ENCODE measurements at regions not wholly inside any gene's neighbourhood (a gene's known extent, or its start where the extent isn't known, plus 50 kb on each side); places are given as distances from the start of the nearest gene placed in this dataset.

- TF ChIP-seq POLR2A (IDR thresholded peaks at IDR 0.05; ENCODE audit: low read depth, low read length) = no peak
- no peak for TF ChIP-seq POLR2AphosphoS5 (IDR thresholded peaks at IDR 0.05; ENCODE audit: low read depth, low read length)
- no peak for TF ChIP-seq TAF1 (IDR thresholded peaks at IDR 0.05; ENCODE audit: low read depth, low read length)
- no peak for TF ChIP-seq SPI1 (IDR thresholded peaks at IDR 0.05; ENCODE audit: low read depth, low read length)
Measured at GRCh38 chr19:32101206-32101605, 244.2 kb upstream of the ZNF507 start.
